Endothelial cell of umbilical vein (primary cell): ENCODE measurements at regions not wholly inside any gene's neighbourhood (a gene's known extent, or its start where the extent isn't known, plus 50 kb on each side); places are given as distances from the start of the nearest gene placed in this dataset.

Experiments used
- BruUV-seq: library from RNA; stranded (reverse); fragments of 400-500 nt; replicated peaks from 2 replicates; lab custom pipeline; 2021; lab: Mats Ljungman, UMichigan
- CTCF ChIA-PET: fragments of 300-600, 350-600 bp; sonication (Branson Sonifier 250); formaldehyde crosslinking; loops from one replicate; lab custom pipeline; 2021; ENCODE audit warnings: antibody characterized with exemption, inconsistent platforms; lab: Charles Lee
- POLR2A ChIA-PET: fragments of 300-600, 350-600 bp; sonication (Branson Sonifier 250); formaldehyde crosslinking; loops from one replicate; lab custom pipeline; 2021; ENCODE audit warnings: antibody characterized with exemption, inconsistent platforms; lab: Charles Lee
- DNase-seq: peaks from one replicate; pipeline ENCODE4 v3.0.0-alpha.2; 2011; ENCODE audit warnings: low read depth, low spot score
- FAIRE-seq: peaks from 2 replicates; lab custom pipeline; 2011; peaks lifted over from hg19 to GRCh38; lab: Jason Lieb, UNC
- H2AFZ ChIP-seq: 2 replicates; pipeline ENCODE4 v1.6.0; 2012; ENCODE audit warnings: low read depth, low read length, control low read depth, inconsistent platforms
- H3K27ac ChIP-seq: 2 replicates; pipeline ENCODE4 v1.5.1; 2011; ENCODE audit warnings: low read depth, mild to moderate bottlenecking, control low read depth, low read length, moderate library complexity; ENCODE audit not compliant: insufficient read depth
- H3K27me3 ChIP-seq, 2 experiments: 2 replicates each; pipeline versions ENCODE4 v1.6.0 to v1.6.1; 2011; ENCODE audit warnings: low read length in 2 of 2, mixed read lengths in 1 of 2; ENCODE audit not compliant: control insufficient read depth in 2 of 2, insufficient read depth in 2 of 2
- H3K36me3 ChIP-seq, 2 experiments: 2 replicates in 1 of 2; 3 replicates in 1 of 2; pipeline ENCODE4 v1.5.1; 2011; ENCODE audit warnings: low read length in 2 of 2, mild to moderate bottlenecking in 1 of 2, moderate library complexity in 1 of 2; ENCODE audit not compliant: control insufficient read depth in 2 of 2, insufficient read depth in 2 of 2; ENCODE audit errors: extremely low read depth in 1 of 2
- H3K4me1 ChIP-seq: 3 replicates; pipeline ENCODE4 v1.5.1; 2011; ENCODE audit warnings: mild to moderate bottlenecking, low read length; ENCODE audit not compliant: control insufficient read depth, insufficient read depth; ENCODE audit errors: extremely low read depth
- H3K4me2 ChIP-seq: 2 replicates; pipeline ENCODE4 v1.6.1; 2011; ENCODE audit warnings: low read length, control low read depth, mixed read lengths; ENCODE audit not compliant: insufficient read depth
- H3K4me3 ChIP-seq, 3 experiments: fragments of 200-600 bp in 1 of 3; sonication (generic), shearing (Covaris generic) in 1 of 3; replicated peaks in 1 of 3; 2 replicates each; pipeline ENCODE4 v1.5.1; 2011 to 2016; ENCODE audit warnings: control low read depth in 3 of 3, low read length in 3 of 3, mild to moderate bottlenecking in 2 of 3, inconsistent platforms in 1 of 3, low read depth in 1 of 3, moderate library complexity in 1 of 3; ENCODE audit not compliant: insufficient read depth in 1 of 3
- H3K79me2 ChIP-seq: 2 replicates; pipeline ENCODE4 v1.6.0; 2012; ENCODE audit warnings: low read length, inconsistent platforms; ENCODE audit not compliant: control insufficient read depth, insufficient read depth
- H3K9ac ChIP-seq: replicated peaks from 2 replicates; pipeline ENCODE3; 2011; ENCODE audit warnings: low read length, control low read depth; ENCODE audit not compliant: insufficient read depth; ENCODE audit errors: extremely low read depth
- H3K9me1 ChIP-seq: replicated peaks from 3 replicates; pipeline ENCODE4 v1.6.0; 2011; ENCODE audit warnings: mild to moderate bottlenecking, low read length; ENCODE audit not compliant: control insufficient read depth, insufficient read depth; ENCODE audit errors: extremely low read depth
- H3K9me3 ChIP-seq: replicated peaks from 2 replicates; pipeline ENCODE4 v1.5.1; 2012; ENCODE audit warnings: low read length, inconsistent platforms; ENCODE audit not compliant: control insufficient read depth, insufficient read depth
- H4K20me1 ChIP-seq: replicated peaks from 2 replicates; pipeline ENCODE3; 2011; ENCODE audit warnings: mild to moderate bottlenecking, low read length; ENCODE audit not compliant: control insufficient read depth, insufficient read depth; ENCODE audit errors: extremely low read depth
- EZH2 ChIP-seq: IDR thresholded peaks from 2 replicates; pipeline ENCODE4 v1.6.1; 2012; ENCODE audit warnings: borderline replicate concordance, low read depth, mild to moderate bottlenecking, moderate library complexity, low read length, inconsistent platforms; ENCODE audit not compliant: severe bottlenecking
- FOS ChIP-seq: IDR thresholded peaks from 2 replicates; pipeline ENCODE4 v1.6.1; 2011; ENCODE audit warnings: mild to moderate bottlenecking, low read length, moderate library complexity, borderline replicate concordance; ENCODE audit not compliant: insufficient read depth
- GATA2 ChIP-seq: IDR thresholded peaks from 2 replicates; pipeline ENCODE4 v1.7.0; 2011; ENCODE audit warnings: low read depth, mild to moderate bottlenecking, moderate library complexity, mixed read lengths, low read length; ENCODE audit not compliant: insufficient read length, insufficient read depth
- JUN ChIP-seq: IDR thresholded peaks from 2 replicates; pipeline ENCODE4 v1.6.1; 2011; ENCODE audit warnings: borderline replicate concordance, low read depth; ENCODE audit not compliant: insufficient read length, insufficient read depth
- MYC ChIP-seq: IDR thresholded peaks from one replicate; pipeline ENCODE4 v1.6.1; 2011; ENCODE audit warnings: mild to moderate bottlenecking, low read depth, low read length
- POLR2A ChIP-seq: IDR thresholded peaks from 2 replicates; pipeline ENCODE4 v1.6.1; 2012; ENCODE audit warnings: low read depth, mild to moderate bottlenecking, control low read depth, low read length
- POLR2AphosphoS5 ChIP-seq: IDR thresholded peaks from 2 replicates; pipeline ENCODE4 v1.6.1; 2012; ENCODE audit warnings: low read depth, mild to moderate bottlenecking, control low read depth, low read length, moderate library complexity; ENCODE audit not compliant: insufficient read depth
- dilution Hi-C: fragments of 300-500 bp; cut with MboI; formaldehyde crosslinking; loops from one replicate; pipeline ENCODE4 v1.15.0; 2019; ENCODE audit warnings: low sequenced_read_pairs; ENCODE audit not compliant: extremely low pct_ligation_motif_present
- intact Hi-C: fragments of 100-400 bp; cut with micrococcal nuclease; formaldehyde crosslinking; loops from one replicate; pipeline ENCODE4 v1.10.0; 2022
- TF ChIP-seq, protein P1 (sequence below), 2 donors: IDR thresholded peaks; 1 replicate in 1 of 2; 2 replicates in 1 of 2; pipeline ENCODE4 v1.5.1; 2011; ENCODE audit warnings: low read length in 2 of 2, mild to moderate bottlenecking in 2 of 2, moderate library complexity in 2 of 2, control low read depth in 1 of 2, inconsistent platforms in 1 of 2, low read depth in 1 of 2; ENCODE audit not compliant: insufficient read depth in 1 of 2; ENCODE audit errors: extremely low read depth in 1 of 2
- TF ChIP-seq, protein P2 (sequence below): IDR thresholded peaks from 2 replicates; pipeline ENCODE4 v1.6.1; 2011; ENCODE audit not compliant: insufficient read depth, insufficient read length

DNA sequence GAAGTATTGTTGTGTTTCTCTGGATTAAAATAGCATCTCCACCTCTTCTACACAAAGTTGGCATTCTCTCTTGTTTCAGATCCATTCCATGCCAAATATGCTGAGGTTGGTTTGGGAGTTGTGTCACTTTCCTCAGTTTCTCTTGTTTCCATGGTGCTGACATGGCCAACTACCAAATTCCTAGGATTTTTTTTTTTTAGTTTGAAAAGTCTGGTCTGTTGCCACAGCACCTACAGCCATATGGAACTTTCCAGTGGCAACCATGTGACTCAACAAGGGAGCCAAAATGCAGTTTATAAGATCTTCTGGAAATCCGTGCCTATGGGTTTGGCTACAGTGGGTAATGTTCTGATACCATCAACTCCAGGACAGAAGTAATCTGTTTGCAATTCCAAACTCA lies 96.0 kb upstream of the CLSTN2 start:
- no peak for FAIRE-seq
- TF ChIP-seq GATA2 (no peak), MYC (no peak), POLR2A (no peak), JUN (no peak), EZH2 (no peak), POLR2AphosphoS5 (no peak), FOS (no peak)
- TF ChIP-seq, protein P1, sequence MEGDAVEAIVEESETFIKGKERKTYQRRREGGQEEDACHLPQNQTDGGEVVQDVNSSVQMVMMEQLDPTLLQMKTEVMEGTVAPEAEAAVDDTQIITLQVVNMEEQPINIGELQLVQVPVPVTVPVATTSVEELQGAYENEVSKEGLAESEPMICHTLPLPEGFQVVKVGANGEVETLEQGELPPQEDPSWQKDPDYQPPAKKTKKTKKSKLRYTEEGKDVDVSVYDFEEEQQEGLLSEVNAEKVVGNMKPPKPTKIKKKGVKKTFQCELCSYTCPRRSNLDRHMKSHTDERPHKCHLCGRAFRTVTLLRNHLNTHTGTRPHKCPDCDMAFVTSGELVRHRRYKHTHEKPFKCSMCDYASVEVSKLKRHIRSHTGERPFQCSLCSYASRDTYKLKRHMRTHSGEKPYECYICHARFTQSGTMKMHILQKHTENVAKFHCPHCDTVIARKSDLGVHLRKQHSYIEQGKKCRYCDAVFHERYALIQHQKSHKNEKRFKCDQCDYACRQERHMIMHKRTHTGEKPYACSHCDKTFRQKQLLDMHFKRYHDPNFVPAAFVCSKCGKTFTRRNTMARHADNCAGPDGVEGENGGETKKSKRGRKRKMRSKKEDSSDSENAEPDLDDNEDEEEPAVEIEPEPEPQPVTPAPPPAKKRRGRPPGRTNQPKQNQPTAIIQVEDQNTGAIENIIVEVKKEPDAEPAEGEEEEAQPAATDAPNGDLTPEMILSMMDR (IDR thresholded peaks at IDR 0.05; ENCODE audit: extremely low read depth in 1 of 2, insufficient read depth in 1 of 2, low read depth in 1 of 2, low read length in 2 of 2), result no peak
- TF ChIP-seq, protein P2, sequence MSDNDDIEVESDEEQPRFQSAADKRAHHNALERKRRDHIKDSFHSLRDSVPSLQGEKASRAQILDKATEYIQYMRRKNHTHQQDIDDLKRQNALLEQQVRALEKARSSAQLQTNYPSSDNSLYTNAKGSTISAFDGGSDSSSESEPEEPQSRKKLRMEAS, result no peak
- no TSS peak for BruUV-seq

More for the DNA sequence above, 96.0 kb upstream of the CLSTN2 start:
- ChIA-PET POLR2A (no interaction called here), CTCF (no interaction called here)
- intact Hi-C loops (no loop called here), dilution Hi-C loops (no loop called here)
- Histone ChIP-seq H3K9ac (no peak overlapping the region), H3K36me3 (no peaks in the 10 kb centered on the region), H3K9me3 (peaks cover 2% of the 10 kb centered on the region), H3K27me3 (no peaks in the 10 kb centered on the region), H3K27ac (no peak overlapping the region), H3K9me1 (no peaks in the 10 kb centered on the region), H3K4me2 (no peak overlapping the region), H3K4me1 (no peaks in the 10 kb centered on the region), H4K20me1 (no peaks in the 10 kb centered on the region), H3K79me2 (no peaks in the 10 kb centered on the region), H2AFZ (no peak overlapping the region), H3K4me3 (no peak overlapping the region)
- no peak for DNase-seq
